H1 (cell line): ENCODE measurements at regions not wholly inside any gene's neighbourhood (a gene's known extent, or its start where the extent isn't known, plus 50 kb on each side); places are given as distances from the start of the nearest gene placed in this dataset.

Experiments
- CTCF ChIA-PET: fragments of 300-600 bp; sonication (Branson Sonifier 250); formaldehyde crosslinking; loops from one replicate; lab custom pipeline; 2021; ENCODE audit not compliant: partially characterized antibody; lab: Charles Lee
- POLR2A ChIA-PET: fragments of 300-600 bp; sonication (Branson Sonifier 250); formaldehyde crosslinking; loops from one replicate; lab custom pipeline; 2021; ENCODE audit warnings: inconsistent platforms; ENCODE audit not compliant: partially characterized antibody; lab: Charles Lee
- DNase-seq, 2 experiments: peaks; one replicate each; pipeline versions ENCODE4 v3.0.0 to v3.0.0-alpha.2; 2010 to 2022; ENCODE audit warnings: low spot score in 2 of 2, low read depth in 1 of 2, mixed read lengths in 1 of 2
- FAIRE-seq: peaks from 2 replicates; lab custom pipeline; 2011; peaks lifted over from hg19 to GRCh38; lab: Jason Lieb, UNC
- H2AFZ ChIP-seq: 2 replicates; pipeline ENCODE4 v1.8.1; 2012; ENCODE audit warnings: low read length, inconsistent platforms
- H2AK5ac ChIP-seq: 2 replicates; pipeline ENCODE4 v1.6.1; 2013; ENCODE audit warnings: low read depth, low read length
- H2BK120ac ChIP-seq: replicated peaks from 2 replicates; pipeline ENCODE3; 2013; ENCODE audit warnings: low read depth, low read length, inconsistent platforms
- H2BK12ac ChIP-seq: 2 replicates; pipeline ENCODE4 v1.6.1; 2013; ENCODE audit warnings: low read depth, low read length
- H2BK15ac ChIP-seq: 2 replicates; pipeline ENCODE4 v1.6.1; 2013; ENCODE audit warnings: low read length
- H2BK20ac ChIP-seq: 2 replicates; pipeline ENCODE4 v1.6.1; 2013; ENCODE audit warnings: low read length
- H2BK5ac ChIP-seq: 2 replicates; pipeline ENCODE4 v1.6.1; 2013; ENCODE audit warnings: low read depth, low read length
- H3K14ac ChIP-seq: 2 replicates; pipeline ENCODE4 v1.6.1; 2013; ENCODE audit warnings: inconsistent platforms; ENCODE audit not compliant: insufficient read length
- H3K18ac ChIP-seq: 2 replicates; pipeline ENCODE4 v1.6.1; 2013; ENCODE audit warnings: low read length; ENCODE audit errors: extremely low read depth
- H3K23ac ChIP-seq: 2 replicates; pipeline ENCODE4 v1.6.1; 2013; ENCODE audit warnings: inconsistent platforms; ENCODE audit not compliant: insufficient read length
- H3K23me2 ChIP-seq: 2 replicates; pipeline ENCODE4 v1.6.1; 2013; ENCODE audit warnings: low read depth, low read length
- H3K27ac ChIP-seq: 2 replicates; pipeline ENCODE4 v1.6.1; 2011; ENCODE audit warnings: low read depth, low read length, inconsistent platforms
- H3K27me3 ChIP-seq, 4 experiments: replicated peaks in 1 of 4; 1 replicate in 1 of 4; 2 replicates in 3 of 4; pipeline versions ENCODE4 v1.6.1 to v1.8.1; 2011 to 2013; ENCODE audit warnings: low read length in 3 of 4, mild to moderate bottlenecking in 3 of 4, inconsistent platforms in 2 of 4, mixed read lengths in 2 of 4, moderate library complexity in 1 of 4; ENCODE audit not compliant: control insufficient read depth in 3 of 4, insufficient read depth in 3 of 4; ENCODE audit errors: extremely low read depth in 1 of 4
- H3K36me3 ChIP-seq, 4 experiments: 2 replicates each; pipeline versions ENCODE4 v1.6.1 to v1.8.1; 2011 to 2013; ENCODE audit warnings: mild to moderate bottlenecking in 4 of 4, low read length in 3 of 4, moderate library complexity in 2 of 4, control low read depth in 1 of 4, inconsistent platforms in 1 of 4; ENCODE audit not compliant: insufficient read depth in 4 of 4, control insufficient read depth in 2 of 4
- H3K4ac ChIP-seq: replicated peaks from 2 replicates; pipeline ENCODE3; 2013; ENCODE audit warnings: low read length, low read depth, mixed read lengths, inconsistent platforms; ENCODE audit not compliant: insufficient read length
- H3K4me1 ChIP-seq, 4 experiments: replicated peaks in 1 of 4; 1 replicate in 1 of 4; 2 replicates in 3 of 4; pipeline versions ENCODE4 v1.6.1 to v1.8.1; 2011 to 2013; ENCODE audit warnings: low read length in 3 of 4, inconsistent platforms in 2 of 4, mixed read lengths in 1 of 4; ENCODE audit not compliant: insufficient read depth in 4 of 4, control insufficient read depth in 3 of 4
- H3K4me2 ChIP-seq, 2 experiments: 2 replicates each; pipeline versions ENCODE4 v1.6.1 to v1.8.1; 2011 to 2013; ENCODE audit warnings: low read depth in 2 of 2, low read length in 2 of 2, control low read depth in 1 of 2, inconsistent platforms in 1 of 2, mild to moderate bottlenecking in 1 of 2; ENCODE audit not compliant: insufficient read depth in 1 of 2
- H3K4me3 ChIP-seq, 4 experiments: fragments of 200-600, 300-600 bp in 1 of 4; sonication (generic), shearing (Covaris generic), sonication (Bioruptor Twin) in 1 of 4; 2 replicates each; pipeline versions ENCODE4 v1.5.1 to v1.8.1; 2011 to 2016; ENCODE audit warnings: low read length in 4 of 4, low read depth in 3 of 4, control low read depth in 2 of 4, inconsistent platforms in 2 of 4, mild to moderate bottlenecking in 2 of 4, mixed read lengths in 1 of 4, moderate library complexity in 1 of 4; ENCODE audit not compliant: insufficient read depth in 2 of 4; ENCODE audit errors: extremely low read depth in 1 of 4
- H3K56ac ChIP-seq: replicated peaks from 2 replicates; pipeline ENCODE3; 2013; ENCODE audit warnings: low read depth, mild to moderate bottlenecking, mixed read lengths, low read length, inconsistent platforms; ENCODE audit not compliant: insufficient read length
- H3K79me1 ChIP-seq: 2 replicates; pipeline ENCODE4 v1.6.1; 2013; ENCODE audit warnings: low read depth, low read length, control low read depth
- H3K79me2 ChIP-seq, 2 experiments: 2 replicates each; pipeline versions ENCODE4 v1.6.1 to v1.8.1; 2012 to 2013; ENCODE audit warnings: low read length in 2 of 2, mild to moderate bottlenecking in 2 of 2, inconsistent platforms in 1 of 2; ENCODE audit not compliant: insufficient read depth in 2 of 2, control insufficient read depth in 1 of 2
- H3K9ac ChIP-seq, 4 experiments: replicated peaks in 1 of 4; 1 replicate in 1 of 4; 2 replicates in 3 of 4; pipeline versions ENCODE4 v1.6.1 to v1.8.1; 2011 to 2013; ENCODE audit warnings: low read depth in 3 of 4, low read length in 3 of 4, control low read depth in 2 of 4, mild to moderate bottlenecking in 2 of 4, moderate library complexity in 2 of 4, inconsistent platforms in 1 of 4; ENCODE audit errors: extremely low read depth in 1 of 4
- H3K9me3 ChIP-seq, 2 experiments: 2 replicates each; pipeline versions ENCODE4 v1.6.1 to v1.8.1; 2012 to 2013; ENCODE audit warnings: mild to moderate bottlenecking in 2 of 2, moderate library complexity in 2 of 2, control low read depth in 1 of 2, inconsistent platforms in 1 of 2, low read depth in 1 of 2, low read length in 1 of 2, mixed read lengths in 1 of 2; ENCODE audit not compliant: insufficient read depth in 2 of 2
- H4K20me1 ChIP-seq, 2 experiments: replicated peaks in 1 of 2; 2 replicates each; pipeline versions ENCODE3 to v1.8.1; 2011 to 2013; ENCODE audit warnings: inconsistent platforms in 2 of 2, low read length in 2 of 2, mild to moderate bottlenecking in 1 of 2; ENCODE audit not compliant: insufficient read depth in 2 of 2, control insufficient read depth in 1 of 2
- H4K5ac ChIP-seq: 2 replicates; pipeline ENCODE4 v1.6.1; 2013; ENCODE audit warnings: low read length, low read depth, mixed read lengths, inconsistent platforms; ENCODE audit not compliant: insufficient read length
- H4K8ac ChIP-seq: 2 replicates; pipeline ENCODE4 v1.8.0; 2013; ENCODE audit warnings: mild to moderate bottlenecking, moderate library complexity, low read length, inconsistent platforms; ENCODE audit not compliant: insufficient read depth; ENCODE audit errors: extremely low read depth
- H4K91ac ChIP-seq: replicated peaks from 2 replicates; pipeline ENCODE3; 2013; ENCODE audit warnings: low read length, mixed read lengths, inconsistent platforms; ENCODE audit not compliant: insufficient read length
- EZH2 ChIP-seq: fragments of 200-600 bp; sonication (generic); IDR thresholded peaks from 2 replicates; pipeline ENCODE4 v1.7.1; 2012; ENCODE audit warnings: low read depth, mild to moderate bottlenecking, moderate library complexity, low read length, inconsistent platforms; ENCODE audit not compliant: severe bottlenecking
- JUN ChIP-seq: IDR thresholded peaks from 2 replicates; pipeline ENCODE4 v1.6.1; 2011; ENCODE audit warnings: low read depth, mild to moderate bottlenecking, improper control_type of control experiment, low read length
- MAFK ChIP-seq: IDR thresholded peaks from 2 replicates; pipeline ENCODE4 v1.6.1; 2012; ENCODE audit warnings: low read depth, mild to moderate bottlenecking, improper control_type of control experiment, low read length
- SIX5 ChIP-seq: IDR thresholded peaks from 2 replicates; pipeline ENCODE4 v1.6.1; 2011; ENCODE audit warnings: mild to moderate bottlenecking, low read depth, low read length
- TAF1 ChIP-seq: IDR thresholded peaks from 2 replicates; pipeline ENCODE4 v1.6.1; 2011; ENCODE audit warnings: mild to moderate bottlenecking, low read depth, low read length
- WGBS, 2 experiments: shearing (Covaris generic) in 1 of 2; methylation state at CpG; one replicate each; pipeline versions ENCODE4 v1.1.6 to v1.1.7; 2013 to 2015; ENCODE audit warnings: low lambda C conversion rate in 2 of 2, mixed read lengths in 2 of 2, inconsistent platforms in 1 of 2, low coverage in 1 of 2, missing lambda C conversion rate in 1 of 2; ENCODE audit not compliant: insufficient replicate concordance in 2 of 2, insufficient coverage in 1 of 2, insufficient read length in 1 of 2; ENCODE audit errors: extremely low coverage in 1 of 2, missing lambda C conversion rate in 1 of 2; 5-methylcytosine and 5-hydroxymethylcytosine counted together

DNA sequence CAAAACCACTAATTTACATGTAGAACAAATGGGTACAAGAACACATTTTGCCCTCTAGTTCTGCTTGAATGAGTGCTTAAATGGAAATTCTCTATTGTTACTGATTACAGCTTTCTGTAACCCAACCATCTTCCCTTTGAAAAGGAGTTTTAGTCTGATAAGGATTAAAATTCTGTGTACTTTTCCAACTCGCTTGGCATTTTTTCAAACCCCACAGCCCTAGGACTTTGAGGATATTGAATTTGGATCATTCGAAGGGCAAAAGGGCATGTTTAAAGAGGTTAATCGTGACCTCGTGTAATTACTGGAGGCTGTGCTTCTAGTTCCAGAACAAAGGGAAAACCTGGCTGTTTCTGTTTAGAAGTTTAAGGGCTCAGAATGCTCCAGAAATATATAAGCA lies 432.3 kb downstream of the PID1 start:
- Histone ChIP-seq H3K79me2 (no peaks in the 10 kb centered on the region), H3K9ac (peak overlapping the region in 1 of 4 experiments; percentile 49; a peak in 1 of 7 replicates), H4K20me1 (no peaks in the 10 kb centered on the region), H3K79me1 (no peaks in the 10 kb centered on the region), H2BK20ac (no peak overlapping the region), H2AFZ (no peak overlapping the region), H3K23me2 (no peaks in the 10 kb centered on the region; the same call in 1 of the 2 replicates), H4K91ac (no peak overlapping the region), H3K9me3 (no peaks in the 10 kb centered on the region), H2BK5ac (no peak overlapping the region), H3K56ac (no peak overlapping the region), H2BK120ac (no peak overlapping the region), H2AK5ac (no peak overlapping the region), H3K27me3 (no peaks in the 10 kb centered on the region), H2BK15ac (no peak overlapping the region), H3K4ac (no peak overlapping the region), H4K5ac (no peak overlapping the region), H3K18ac (no peak overlapping the region), H2BK12ac (no peak overlapping the region), H3K4me1 (no peaks in the 10 kb centered on the region), H3K27ac (no peak overlapping the region), H3K36me3 (no peaks in the 10 kb centered on the region), H4K8ac (no peak overlapping the region), H3K23ac (no peak overlapping the region), H3K4me2 (no peak overlapping the region), H3K4me3 (no peak overlapping the region), H3K14ac (no peak overlapping the region)
- WGBS, 2 experiments: 87% methylated on average over 4 of the region's 4 CpGs; no CpG with 5 or more reads in 1 of the 2 experiments
- FAIRE-seq (no peak), DNase-seq (no peak)
- POLR2A ChIA-PET: no interaction called here
- CTCF ChIA-PET: no interaction called here
- TF ChIP-seq TAF1 (no peak), MAFK (no peak), JUN (no peak), SIX5 (no peak), EZH2 (no peak)
